COLO829 (cell line): ENCODE measurements at regions not wholly inside any gene's neighbourhood (a gene's known extent, or its start where the extent isn't known, plus 50 kb on each side); places are given as distances from the start of the nearest gene placed in this dataset.

Experiments used
- DNase-seq: peaks from one replicate; pipeline ENCODE4 v3.0.0; 2012; ENCODE audit warnings: low spot score

- no peak for DNase-seq
These were observed 88.2 kb upstream of the CAMK2D start for GRCh38 chr4:113849771-113850170.

- no peak for DNase-seq
These were observed 86.2 kb upstream of the CAMK2D start for GRCh38 chr4:113847710-113848109.

- DNase-seq = no peak
These were observed 84.9 kb upstream of the CAMK2D start for GRCh38 chr4:113846433-113846832.

- DNase-seq = no peak
These were observed 83.6 kb upstream of the CAMK2D start for GRCh38 chr4:113845138-113845537.

GRCh38 chr4:113844369-113844768, 82.8 kb upstream of the CAMK2D start:
- no peak for DNase-seq

- DNase-seq = no peak
These were observed 79.3 kb upstream of the CAMK2D start for GRCh38 chr4:113840861-113841260.

GRCh38 chr4:113838460-113838859, 76.9 kb upstream of the CAMK2D start:
- DNase-seq = no peak

GRCh38 chr4:113837397-113837796, 75.9 kb upstream of the CAMK2D start:
- DNase-seq = peak; percentile 30

- DNase-seq = no peak
These were observed 73.5 kb upstream of the CAMK2D start for GRCh38 chr4:113835005-113835404.

- no peak for DNase-seq
These were observed 72.8 kb upstream of the CAMK2D start for GRCh38 chr4:113834298-113834697.

GRCh38 chr4:113832803-113833202, 71.3 kb upstream of the CAMK2D start:
- DNase-seq = no peak

- DNase-seq = no peak
These were observed 69.9 kb upstream of the CAMK2D start for GRCh38 chr4:113831457-113831856.

GRCh38 chr4:113828702-113829101, 67.2 kb upstream of the CAMK2D start:
- no peak for DNase-seq

- DNase-seq = no peak
These were observed 65.7 kb upstream of the CAMK2D start for GRCh38 chr4:113827285-113827684.

- no peak for DNase-seq
These were observed 64.9 kb upstream of the CAMK2D start for GRCh38 chr4:113826421-113826820.

GRCh38 chr4:113825272-113825671, 63.7 kb upstream of the CAMK2D start:
- no peak for DNase-seq

GRCh38 chr4:113824396-113824795, 62.9 kb upstream of the CAMK2D start:
- no peak for DNase-seq

- DNase-seq = peak; percentile 15
These were observed 61.7 kb upstream of the CAMK2D start for GRCh38 chr4:113823291-113823659.

GRCh38 chr4:113822555-113823290, 61.2 kb upstream of the CAMK2D start:
- no peak for DNase-seq

GRCh38 chr4:113821856-113822255, 60.3 kb upstream of the CAMK2D start:
- no peak for DNase-seq

- no peak for DNase-seq
These were observed 58.6 kb upstream of the CAMK2D start for GRCh38 chr4:113820108-113820507.

- DNase-seq = no peak
These were observed 54.3 kb upstream of the CAMK2D start for GRCh38 chr4:113815826-113816225.

- no peak for DNase-seq
These were observed 49.8 kb upstream of the CAMK2D start for GRCh38 chr4:113811359-113811758.
